Right lobe of liver (tissue), 6 donors: ENCODE measurements at regions not wholly inside any gene's neighbourhood (a gene's known extent, or its start where the extent isn't known, plus 50 kb on each side); places are given as distances from the start of the nearest gene placed in this dataset.

Experiments used
- ATAC-seq, 4 donors: fragments of 200-7000 bp; cut with Tn5 transposase; one replicate each; pipeline ENCODE4 v1.9.1; 2020; ENCODE audit warnings: mild to moderate bottlenecking in 4 of 4, moderate library complexity in 4 of 4
- DNase-seq, 3 donors: peaks; one replicate each; pipeline ENCODE4 v3.0.0-alpha.2; 2020
- H3K27ac ChIP-seq, 3 donors: fragments of 200-600 bp; one replicate each; pipeline ENCODE4 v1.8.0; 2022
- H3K27me3 ChIP-seq, 2 donors: fragments of 200-600 bp; one replicate each; pipeline ENCODE4 v1.8.0; 2022
- H3K36me3 ChIP-seq, 4 donors: fragments of 200-600 bp; sonication (generic) in 1 of 4; one replicate each; pipeline versions ENCODE4 v1.5.1 to v1.8.0; 2017 to 2022; ENCODE audit warnings: control low read depth in 1 of 4
- H3K4me1 ChIP-seq, 4 donors: fragments of 200-600 bp; sonication (generic) in 1 of 4; one replicate each; pipeline versions ENCODE4 v1.5.1 to v1.8.0; 2017 to 2022; ENCODE audit warnings: control low read depth in 1 of 4
- H3K4me3 ChIP-seq, 3 donors: fragments of 200-600 bp; one replicate each; pipeline ENCODE4 v1.8.0; 2022
- H3K9me3 ChIP-seq, 4 donors: fragments of 200-600 bp; sonication (generic) in 1 of 4; one replicate each; pipeline versions ENCODE4 v1.5.1 to v1.8.0; 2017 to 2022; ENCODE audit warnings: control low read depth in 1 of 4
- CTCF ChIP-seq, 4 donors: fragments of 200-600 bp in 3 of 4; fragments of 450-650 bp in 1 of 4; IDR thresholded peaks; one replicate each; pipeline versions ENCODE4 v1.5.1 to v1.8.0; 2016 to 2022; ENCODE audit warnings: antibody characterized with exemption in 4 of 4, mild to moderate bottlenecking in 2 of 4
- POLR2A ChIP-seq: fragments of 450-650 bp; IDR thresholded peaks from one replicate; pipeline ENCODE4 v1.6.1; 2017; ENCODE audit warnings: antibody characterized with exemption, mild to moderate bottlenecking
- WGBS: methylation state at CpG from one replicate; pipeline ENCODE4 v1.1.6; 2018; ENCODE audit warnings: low coverage, low lambda C conversion rate; ENCODE audit not compliant: insufficient coverage; ENCODE audit errors: missing lambda C conversion rate; 5-methylcytosine and 5-hydroxymethylcytosine counted together
- intact Hi-C, 2 donors: fragments of 100-400 bp; cut with DNase I; formaldehyde crosslinking; loops; one replicate each; pipeline versions ENCODE4 v1.11.2 to v1.14.1; 2022
- donor health status: DM: no; HTN: yes; CAD: no.
- donor health status: DM: no; HTN: no; CAD: no.
- donor health status: DM: no; HTN: no; CAD: no.
- donor health status: DM: no; HTN: yes; CAD: no.
- donor health status: DM: no; HTN: yes; CAD: no.

DNA sequence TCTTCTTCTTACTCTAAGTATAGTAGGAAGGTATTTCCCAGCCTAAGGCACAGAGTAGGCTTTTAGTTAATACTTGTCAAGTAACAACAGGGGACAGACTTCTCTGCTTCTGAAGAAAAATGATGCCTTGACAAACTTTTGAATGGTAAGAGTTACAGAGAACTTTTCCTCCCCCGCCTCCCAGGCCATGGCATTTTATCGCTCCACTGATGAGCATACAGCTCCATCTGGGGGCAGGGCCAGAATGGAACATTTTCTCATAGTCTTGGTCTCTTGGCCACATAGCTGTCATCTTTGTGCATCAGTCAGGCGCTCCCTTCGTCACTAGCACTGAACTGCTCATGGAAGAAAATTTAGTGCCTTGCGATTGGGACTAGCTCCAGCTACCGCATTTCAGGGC is 1066.8 kb upstream of the CITED2 start:
- H3K27ac ChIP-seq, result no peak overlapping the region
- H3K36me3 ChIP-seq, result no peaks in the 10 kb centered on the region
- H3K4me3 ChIP-seq, result no peak overlapping the region
- no peaks in the 10 kb centered on the region for H3K27me3 ChIP-seq
- intact Hi-C loops, result no loop called here
- DNase-seq (peak; percentile 52 to 72 (median 64)), ATAC-seq (peak; percentile 97 to 99 (median 99))
- WGBS, result 53% methylated on average over 6 of the region's 6 CpGs
- no peaks in the 10 kb centered on the region for H3K9me3 ChIP-seq
- peaks cover 0 to 4% (median 0%) of the 10 kb centered on the region in 4 donors for H3K4me1 ChIP-seq
- TF ChIP-seq POLR2A, result no peak
- peak; percentile 62 to 80 (median 69) for TF ChIP-seq CTCF (IDR thresholded peaks at IDR 0.05)

DNA sequence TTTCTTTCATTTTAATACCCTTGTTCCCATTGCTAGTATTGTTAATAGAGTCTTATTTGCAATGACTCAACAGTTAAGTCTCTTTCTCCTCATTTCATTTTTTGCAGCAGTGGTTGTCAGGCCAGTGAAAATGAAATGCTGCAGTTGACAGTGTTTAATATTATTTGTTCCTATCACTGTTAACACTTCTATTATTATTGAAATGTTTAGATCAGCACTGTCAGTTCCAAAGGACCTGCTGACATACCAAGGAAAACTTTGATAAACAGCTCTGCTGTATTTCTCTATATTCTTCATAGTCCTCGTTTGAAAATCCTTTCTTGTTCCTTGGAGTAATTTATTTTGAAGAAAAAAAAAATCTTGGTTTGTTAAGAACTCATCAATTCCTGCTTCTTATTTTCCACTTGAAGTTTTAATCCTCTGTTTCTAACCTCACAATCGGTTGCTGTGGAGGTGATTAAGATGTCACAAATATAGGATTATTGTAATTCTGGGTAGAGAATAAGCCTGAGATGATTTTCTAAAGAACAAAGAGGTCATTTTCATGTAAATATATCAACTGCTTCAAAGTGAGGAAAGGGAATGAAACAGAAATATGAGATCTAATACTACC is 1065.9 kb upstream of the CITED2 start:
- no peaks in the 10 kb centered on the region for H3K27me3 ChIP-seq
- DNase-seq (no peak), ATAC-seq (no peak)
- no peak for TF ChIP-seq POLR2A
- no peak for TF ChIP-seq CTCF (IDR thresholded peaks at IDR 0.05)
- no peaks in the 10 kb centered on the region for H3K36me3 ChIP-seq
- no peaks in the 10 kb centered on the region for H3K9me3 ChIP-seq
- no peak overlapping the region for H3K27ac ChIP-seq
- H3K4me3 ChIP-seq, result no peak overlapping the region
- 55% methylated on average over 2 of the region's 2 CpGs for WGBS
- intact Hi-C loops, result no loop called here
- peaks cover 0 to 4% (median 0%) of the 10 kb centered on the region in 4 donors for H3K4me1 ChIP-seq

DNA sequence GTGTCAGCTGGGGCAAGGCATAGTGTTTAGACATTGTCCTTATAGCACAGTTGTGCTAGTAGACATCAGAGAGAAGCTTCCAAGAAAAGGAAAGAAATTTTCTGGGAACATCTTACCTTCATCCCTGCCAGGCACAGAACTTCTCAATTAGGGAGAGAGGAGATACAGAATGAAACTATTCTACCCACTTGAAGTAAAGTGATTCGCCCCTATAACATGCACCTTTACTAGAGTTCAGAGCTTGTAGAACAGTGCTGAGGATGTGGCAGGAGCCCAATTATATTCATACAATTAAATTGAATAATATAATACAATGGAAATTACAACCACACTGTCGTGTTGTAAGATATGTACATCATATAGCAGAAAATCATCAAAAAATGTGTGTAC is 1063.9 kb upstream of the CITED2 start:
- no peak overlapping the region for H3K4me3 ChIP-seq
- intact Hi-C loops, result no loop called here
- no peak for TF ChIP-seq CTCF (IDR thresholded peaks at IDR 0.05)
- TF ChIP-seq POLR2A, result no peak
- no peaks in the 10 kb centered on the region for H3K36me3 ChIP-seq
- no peak for ATAC-seq
- WGBS, result 84% methylated on average over 2 of the region's 2 CpGs
- no peaks in the 10 kb centered on the region for H3K27me3 ChIP-seq
- H3K27ac ChIP-seq, result no peak overlapping the region
- H3K4me1 ChIP-seq, result peaks cover 0 to 4% (median 0%) of the 10 kb centered on the region in 4 donors
- no peak for DNase-seq
- no peaks in the 10 kb centered on the region for H3K9me3 ChIP-seq

DNA sequence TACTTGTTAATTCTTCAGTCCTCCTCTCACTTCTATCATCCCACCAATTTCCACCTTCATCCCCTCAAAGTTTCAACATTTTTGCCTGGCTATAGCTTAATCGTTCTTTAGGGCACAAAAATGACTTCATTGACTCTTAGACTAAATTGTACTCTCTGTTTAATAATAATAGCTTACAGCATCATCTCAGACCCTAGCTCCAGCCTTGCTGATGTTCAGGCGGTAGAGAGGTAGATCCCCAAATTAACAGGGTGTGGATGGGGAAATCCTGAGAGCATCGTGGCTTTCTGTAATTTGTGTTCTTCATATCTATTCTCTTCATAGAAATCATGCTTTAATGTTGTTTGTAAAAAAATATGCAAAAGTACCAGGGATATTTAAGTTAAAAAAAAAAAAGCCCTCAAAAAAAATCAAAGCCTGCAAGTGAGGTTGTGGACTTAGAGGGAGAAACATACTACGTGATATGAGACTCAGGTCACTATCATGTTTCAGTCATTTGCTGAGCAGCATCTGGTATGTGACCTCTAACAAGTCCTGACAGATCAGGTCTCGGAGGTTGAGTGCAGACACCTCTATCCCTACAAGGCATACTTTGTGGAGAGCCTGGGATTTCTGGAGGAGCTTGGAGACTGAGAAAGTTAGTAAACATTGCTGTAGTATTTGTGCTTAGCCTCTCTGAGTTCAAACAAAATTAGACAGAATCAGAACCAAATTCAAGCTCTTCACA is 1063.3 kb upstream of the CITED2 start:
- Histone ChIP-seq H3K36me3 (no peaks in the 10 kb centered on the region), H3K4me3 (no peak overlapping the region), H3K27me3 (no peaks in the 10 kb centered on the region), H3K4me1 (peaks cover 0 to 4% (median 0%) of the 10 kb centered on the region in 4 donors), H3K27ac (no peak overlapping the region), H3K9me3 (no peaks in the 10 kb centered on the region)
- no peak for ATAC-seq
- 83% methylated on average over 5 of the region's 5 CpGs for WGBS
- no peak for DNase-seq
- TF ChIP-seq CTCF (IDR thresholded peaks at IDR 0.05), result no peak
- TF ChIP-seq POLR2A, result no peak
- intact Hi-C loops, result no loop called here
